ENCODE measurements at regions not wholly inside any gene's neighbourhood (a gene's known extent, or its start where the extent isn't known, plus 50 kb on each side); places are given as distances from the start of the nearest gene placed in this dataset.

DNA sequence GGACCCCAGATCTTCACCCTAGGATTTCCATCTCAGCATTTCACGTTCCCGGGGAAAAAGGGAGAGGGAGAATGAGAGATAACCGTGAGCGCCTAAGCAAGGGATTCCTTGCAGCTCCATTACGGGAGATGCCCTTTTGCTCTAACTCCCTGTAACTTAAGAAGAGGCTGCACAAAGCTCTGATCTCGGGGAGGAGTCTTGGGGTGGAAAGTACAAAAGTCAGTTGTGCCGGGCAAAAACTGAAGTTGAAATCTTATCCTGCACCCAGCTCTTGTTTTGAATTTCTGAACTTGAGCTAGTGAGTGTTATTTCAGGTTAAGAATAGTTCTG is 256.4 kb upstream of the SOX21 start:
- Histone ChIP-seq H3K36me3 (ENCODE audit: low read depth, missing control alignments) (no peaks in the 10 kb centered on the region), H3K4me3 (peak overlapping the region in 1 of 2 donors; percentile 47), H3K4me1 (no peaks in the 10 kb centered on the region), H3K9me3 (no peaks in the 10 kb centered on the region), H3K27me3 (no peaks in the 10 kb centered on the region), H3K27ac (no peak overlapping the region)
- intact Hi-C loops (cut with DNase I; ENCODE audit: low total_unique reads): no loop called here
- WGBS, 2 donors: 4 to 7% methylated on average over 7 of the region's 7 CpGs
- TF ChIP-seq, protein P1, sequence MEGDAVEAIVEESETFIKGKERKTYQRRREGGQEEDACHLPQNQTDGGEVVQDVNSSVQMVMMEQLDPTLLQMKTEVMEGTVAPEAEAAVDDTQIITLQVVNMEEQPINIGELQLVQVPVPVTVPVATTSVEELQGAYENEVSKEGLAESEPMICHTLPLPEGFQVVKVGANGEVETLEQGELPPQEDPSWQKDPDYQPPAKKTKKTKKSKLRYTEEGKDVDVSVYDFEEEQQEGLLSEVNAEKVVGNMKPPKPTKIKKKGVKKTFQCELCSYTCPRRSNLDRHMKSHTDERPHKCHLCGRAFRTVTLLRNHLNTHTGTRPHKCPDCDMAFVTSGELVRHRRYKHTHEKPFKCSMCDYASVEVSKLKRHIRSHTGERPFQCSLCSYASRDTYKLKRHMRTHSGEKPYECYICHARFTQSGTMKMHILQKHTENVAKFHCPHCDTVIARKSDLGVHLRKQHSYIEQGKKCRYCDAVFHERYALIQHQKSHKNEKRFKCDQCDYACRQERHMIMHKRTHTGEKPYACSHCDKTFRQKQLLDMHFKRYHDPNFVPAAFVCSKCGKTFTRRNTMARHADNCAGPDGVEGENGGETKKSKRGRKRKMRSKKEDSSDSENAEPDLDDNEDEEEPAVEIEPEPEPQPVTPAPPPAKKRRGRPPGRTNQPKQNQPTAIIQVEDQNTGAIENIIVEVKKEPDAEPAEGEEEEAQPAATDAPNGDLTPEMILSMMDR (IDR thresholded peaks at IDR 0.05): no peak
- no peak for TF ChIP-seq POLR2A (IDR thresholded peaks at IDR 0.05)
- DNase-seq: no peak

DNA sequence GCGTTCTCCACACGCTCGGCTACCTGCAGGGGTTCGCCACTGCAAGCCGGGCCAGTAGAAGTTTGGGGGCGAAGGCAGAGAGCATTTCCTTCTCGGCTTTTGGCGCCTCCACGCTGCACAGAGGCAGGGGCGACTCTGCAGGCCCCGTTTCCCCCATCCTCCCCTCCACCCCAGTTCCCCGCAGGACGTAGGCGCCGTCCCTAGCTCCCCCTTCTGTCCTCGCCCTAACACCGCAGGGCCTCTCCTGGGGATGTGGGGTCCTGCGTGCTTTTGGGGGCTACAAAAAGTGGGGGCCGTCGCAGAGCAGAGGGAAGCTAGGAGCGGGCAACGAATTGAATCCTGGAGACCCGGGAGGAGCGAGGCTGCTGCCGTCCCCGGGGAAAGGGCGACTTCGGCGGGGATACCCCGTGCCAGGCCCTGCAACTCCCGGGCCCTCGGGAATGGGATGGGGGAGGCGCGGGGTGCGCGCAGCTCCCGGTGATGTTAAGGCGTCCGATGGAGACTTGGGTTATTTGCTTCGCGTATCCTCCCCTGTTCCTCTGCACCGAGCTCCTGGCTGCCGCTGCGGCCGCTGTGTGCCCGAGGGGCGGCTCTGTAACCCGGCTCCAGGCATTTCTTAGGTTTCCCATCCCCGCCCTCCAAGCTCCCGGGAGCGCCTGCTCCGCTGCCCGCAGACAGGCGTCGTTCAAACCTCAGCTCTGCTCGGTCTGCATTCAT is 255.9 kb upstream of the SOX21 start:
- no peak for DNase-seq
- Histone ChIP-seq H3K4me3 (peak overlapping the region; percentile 18 to 47), H3K36me3 (ENCODE audit: low read depth, missing control alignments) (no peaks in the 10 kb centered on the region), H3K27me3 (no peaks in the 10 kb centered on the region), H3K9me3 (no peaks in the 10 kb centered on the region), H3K27ac (no peak overlapping the region), H3K4me1 (no peaks in the 10 kb centered on the region)
- WGBS, 2 donors: 3 to 4% methylated on average over 17 to 48 of the region's 56 CpGs
- intact Hi-C loops (cut with DNase I; ENCODE audit: low total_unique reads): no loop called here
- TF ChIP-seq, protein P1 (IDR thresholded peaks at IDR 0.05): no peak
- TF ChIP-seq POLR2A (IDR thresholded peaks at IDR 0.05): no peak

DNA sequence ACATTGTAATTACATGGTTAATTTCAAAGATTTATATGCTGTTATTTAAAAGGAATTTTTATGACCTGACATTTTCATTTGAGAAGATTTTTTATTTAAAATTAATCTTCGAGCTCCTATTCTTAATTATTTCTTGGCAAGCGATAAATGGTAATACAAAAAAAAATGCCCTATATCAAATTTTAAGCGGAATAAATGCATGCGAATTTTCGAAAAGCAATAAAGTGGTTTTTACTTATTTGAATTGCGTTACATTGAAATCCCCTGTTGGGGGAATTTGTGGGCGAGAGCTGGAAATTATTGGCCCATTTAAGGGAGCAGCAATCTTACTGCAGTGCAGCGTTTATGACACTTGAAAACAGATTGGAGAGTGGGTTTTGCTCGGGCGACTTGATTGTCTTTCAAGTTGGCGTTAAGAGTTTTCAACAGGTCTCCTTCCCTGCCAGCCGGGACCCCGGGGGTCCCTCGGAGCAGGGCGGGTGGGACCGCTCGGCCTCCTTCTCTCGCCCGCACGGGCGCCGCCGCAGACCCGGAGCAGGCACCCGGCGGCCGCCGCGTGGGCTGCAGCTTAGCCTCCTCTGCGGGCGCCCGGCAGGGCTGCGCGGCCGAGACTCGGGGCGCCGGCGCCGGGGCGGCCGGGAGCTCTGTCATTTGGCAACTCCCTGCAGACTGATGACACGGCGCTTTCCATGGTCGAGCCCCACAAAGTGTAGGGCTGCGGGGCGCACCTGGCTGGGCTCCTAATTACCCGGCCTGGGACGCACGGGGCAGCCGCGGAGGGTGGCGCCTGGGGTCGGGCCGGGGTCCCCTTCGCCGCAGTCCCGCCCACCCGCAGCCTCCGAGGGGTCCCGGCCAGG is 255.1 kb upstream of the SOX21 start:
- TF ChIP-seq POLR2A (IDR thresholded peaks at IDR 0.05): no peak
- TF ChIP-seq, protein P1 (IDR thresholded peaks at IDR 0.05): no peak
- WGBS, 2 donors: 2 to 7% methylated on average over 11 to 41 of the region's 61 CpGs
- DNase-seq: no peak
- no peak overlapping the region for H3K27ac ChIP-seq
- intact Hi-C loops (cut with DNase I; ENCODE audit: low total_unique reads): no loop called here
- peak overlapping the region; percentile 18 to 47 for H3K4me3 ChIP-seq
- no peaks in the 10 kb centered on the region for H3K4me1 ChIP-seq
- H3K9me3 ChIP-seq: no peaks in the 10 kb centered on the region
- H3K36me3 ChIP-seq (ENCODE audit: low read depth, missing control alignments): no peaks in the 10 kb centered on the region
- H3K27me3 ChIP-seq: no peaks in the 10 kb centered on the region

DNA sequence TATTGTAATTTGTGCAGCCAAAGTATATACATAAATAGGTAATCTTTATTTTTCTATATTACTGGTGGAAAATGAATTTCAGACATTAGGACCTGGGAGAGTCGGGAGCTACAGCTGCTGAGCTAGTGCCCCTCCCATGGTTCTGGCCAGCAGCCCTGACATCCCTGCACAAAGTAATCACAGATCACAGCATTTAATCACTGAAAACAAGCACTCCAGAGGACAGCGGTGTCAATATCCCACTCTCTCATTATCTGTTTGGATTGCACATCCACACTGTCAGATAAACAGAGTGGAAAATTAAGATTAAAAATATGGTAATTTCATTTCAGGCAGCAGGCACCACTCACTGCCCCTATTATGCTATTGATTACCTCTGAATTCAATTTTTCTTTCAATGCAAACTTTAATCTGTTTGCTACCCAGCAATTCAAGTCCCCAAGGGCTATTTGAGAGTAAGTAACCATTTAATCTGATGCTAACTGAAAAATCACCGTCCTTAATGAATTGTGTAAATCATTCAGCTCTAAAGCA is 254.1 kb upstream of the SOX21 start:
- no peaks in the 10 kb centered on the region for H3K27me3 ChIP-seq
- no peaks in the 10 kb centered on the region for H3K9me3 ChIP-seq
- intact Hi-C loops (cut with DNase I; ENCODE audit: low total_unique reads): no loop called here
- H3K4me3 ChIP-seq: no peak overlapping the region
- 16 to 25% methylated on average over 3 of the region's 3 CpGs for WGBS, 2 donors
- H3K27ac ChIP-seq: no peak overlapping the region
- no peaks in the 10 kb centered on the region for H3K4me1 ChIP-seq
- TF ChIP-seq, protein P1 (IDR thresholded peaks at IDR 0.05): no peak
- no peak for TF ChIP-seq POLR2A (IDR thresholded peaks at IDR 0.05)
- DNase-seq: no peak
- no peaks in the 10 kb centered on the region for H3K36me3 ChIP-seq (ENCODE audit: low read depth, missing control alignments)

Data from testis (tissue), 2 donors.